ENCODE measurements at regions not wholly inside any gene's neighbourhood (a gene's known extent, or its start where the extent isn't known, plus 50 kb on each side); places are given as distances from the start of the nearest gene placed in this dataset.

- H3K27ac ChIP-seq = no peak overlapping the region
These were observed 88.4 kb upstream of the CXCL14 start for GRCh38 chr5:135667204-135667603.

GRCh38 chr5:135662683-135663082 lies 83.9 kb upstream of the CXCL14 start:
- H3K27ac ChIP-seq = no peak overlapping the region
- no peak for TF ChIP-seq CTCF (IDR thresholded peaks at IDR 0.05)
- no peak for TF ChIP-seq ZFX (IDR thresholded peaks at IDR 0.05; ENCODE audit: borderline replicate concordance)

More at GRCh38 chr5:135667204-135667603, 88.4 kb upstream of the CXCL14 start:
- TF ChIP-seq ZFX (IDR thresholded peaks at IDR 0.05; ENCODE audit: borderline replicate concordance) = no peak
- TF ChIP-seq CTCF (IDR thresholded peaks at IDR 0.05) = no peak

GRCh38 chr5:135662061-135662481 lies 83.3 kb upstream of the CXCL14 start:
- TF ChIP-seq ZFX (IDR thresholded peaks at IDR 0.05; ENCODE audit: borderline replicate concordance) (no peak), CTCF (IDR thresholded peaks at IDR 0.05) (no peak)
- H3K27ac ChIP-seq = no peak overlapping the region

GRCh38 chr5:135660826-135661575 lies 82.2 kb upstream of the CXCL14 start:
- TF ChIP-seq ZFX (IDR thresholded peaks at IDR 0.05; ENCODE audit: borderline replicate concordance) (no peak), CTCF (IDR thresholded peaks at IDR 0.05) (no peak)
- no peak overlapping the region for H3K27ac ChIP-seq

GRCh38 chr5:135657536-135658305 lies 78.9 kb upstream of the CXCL14 start:
- TF ChIP-seq ZFX (IDR thresholded peaks at IDR 0.05; ENCODE audit: borderline replicate concordance) (no peak), CTCF (IDR thresholded peaks at IDR 0.05) (no peak)
- no peak overlapping the region for H3K27ac ChIP-seq

GRCh38 chr5:135655468-135655815 lies 76.7 kb upstream of the CXCL14 start:
- H3K27ac ChIP-seq = no peak overlapping the region
- no peak for TF ChIP-seq ZFX (IDR thresholded peaks at IDR 0.05; ENCODE audit: borderline replicate concordance)
- no peak for TF ChIP-seq CTCF (IDR thresholded peaks at IDR 0.05)

Data from 22Rv1 (cell line).